BLaER1 (cell line): ENCODE measurements at regions not wholly inside any gene's neighbourhood (a gene's known extent, or its start where the extent isn't known, plus 50 kb on each side); places are given as distances from the start of the nearest gene placed in this dataset.
A peak's percentile ranks its signal among the peaks of the same experiment; 100 is the strongest.

ENCODE experiments used
- H3K27ac ChIP-seq: shearing (Covaris generic); formaldehyde crosslinking; 2 replicates; pipeline ENCODE4 v1.8.1; 2022
- H3K27me3 ChIP-seq: shearing (Covaris generic); formaldehyde crosslinking; 2 replicates; pipeline ENCODE4 v1.8.1; 2022
- H3K36me3 ChIP-seq: shearing (Covaris generic); formaldehyde crosslinking; 2 replicates; pipeline ENCODE4 v1.8.1; 2022
- H3K4me1 ChIP-seq: shearing (Covaris generic); formaldehyde crosslinking; 2 replicates; pipeline ENCODE4 v1.8.1; 2022
- H3K4me2 ChIP-seq: shearing (Covaris generic); formaldehyde crosslinking; 2 replicates; pipeline ENCODE4 v1.8.1; 2022
- H3K4me3 ChIP-seq: shearing (Covaris generic); formaldehyde crosslinking; 2 replicates; pipeline ENCODE4 v1.8.1; 2022
- H3K9ac ChIP-seq: shearing (Covaris generic); formaldehyde crosslinking; 2 replicates; pipeline ENCODE4 v1.8.1; 2022
- H3K9me3 ChIP-seq: shearing (Covaris generic); formaldehyde crosslinking; 2 replicates; pipeline ENCODE4 v1.8.1; 2022
- H4K20me1 ChIP-seq: shearing (Covaris generic); formaldehyde crosslinking; 2 replicates; pipeline ENCODE4 v1.8.1; 2022
- Cebpa-rat ChIP-seq: shearing (Covaris generic); IDR thresholded peaks from 2 replicates; pipeline ENCODE4 v1.8.1; 2022

- Histone ChIP-seq H3K27me3 (no peaks in the 10 kb centered on the region), H3K4me2 (0 out of 2 replicates have a peak overlapping the region, but pooled peaks have one; percentile 30)
Observed at GRCh38 chr2:120550893-120551446, 184.7 kb upstream of the GLI2 start.

GRCh38 chr2:120551522-120551921 is 184.1 kb upstream of the GLI2 start:
- no peak for TF ChIP-seq Cebpa-rat
- Histone ChIP-seq H3K4me1 (peaks cover 14% of the 10 kb centered on the region), H3K27ac (no peak overlapping the region), H3K4me3 (no peak overlapping the region), H3K27me3 (no peaks in the 10 kb centered on the region), H3K4me2 (peak overlapping the region; percentile 30; the same call in 1 of the 2 replicates), H3K36me3 (no peaks in the 10 kb centered on the region), H3K9ac (no peak overlapping the region), H4K20me1 (no peaks in the 10 kb centered on the region), H3K9me3 (no peaks in the 10 kb centered on the region)

More at GRCh38 chr2:120550893-120551446, 184.7 kb upstream of the GLI2 start:
- Histone ChIP-seq H3K9me3 (no peaks in the 10 kb centered on the region), H3K27ac (no peak overlapping the region), H4K20me1 (no peaks in the 10 kb centered on the region), H3K9ac (no peak overlapping the region), H3K4me1 (peaks cover 18% of the 10 kb centered on the region), H3K4me3 (no peak overlapping the region), H3K36me3 (no peaks in the 10 kb centered on the region)
- no peak for TF ChIP-seq Cebpa-rat

DNA sequence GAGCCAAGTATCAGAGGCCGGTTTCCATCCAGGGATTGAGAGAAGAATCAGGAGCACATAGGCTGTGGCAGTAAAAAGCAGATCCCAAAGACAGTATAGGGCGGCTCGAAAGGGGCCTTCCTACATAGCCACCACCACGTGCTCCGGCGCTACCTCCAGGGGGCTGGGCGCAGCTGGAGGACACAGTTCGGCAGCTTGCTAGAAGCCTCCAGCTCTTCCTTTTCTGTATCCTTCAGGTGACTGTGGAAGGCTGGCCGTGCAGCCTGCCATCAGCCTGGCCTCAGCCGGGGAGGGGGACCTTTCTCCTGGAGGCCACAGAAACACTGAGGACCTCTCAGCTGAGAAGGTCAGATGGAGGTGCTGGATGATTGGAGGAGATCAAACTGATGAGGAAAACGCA is 183.6 kb upstream of the GLI2 start:
- no peaks in the 10 kb centered on the region for H3K9me3 ChIP-seq
- TF ChIP-seq Cebpa-rat = no peak
- H3K27ac ChIP-seq = no peak overlapping the region
- H3K4me2 ChIP-seq = no peak overlapping the region; the same call in 1 of the 2 replicates
- H3K36me3 ChIP-seq = no peaks in the 10 kb centered on the region
- no peaks in the 10 kb centered on the region for H3K27me3 ChIP-seq
- no peaks in the 10 kb centered on the region for H4K20me1 ChIP-seq
- no peak overlapping the region for H3K4me3 ChIP-seq
- H3K4me1 ChIP-seq = peaks cover 14% of the 10 kb centered on the region
- no peak overlapping the region for H3K9ac ChIP-seq

DNA sequence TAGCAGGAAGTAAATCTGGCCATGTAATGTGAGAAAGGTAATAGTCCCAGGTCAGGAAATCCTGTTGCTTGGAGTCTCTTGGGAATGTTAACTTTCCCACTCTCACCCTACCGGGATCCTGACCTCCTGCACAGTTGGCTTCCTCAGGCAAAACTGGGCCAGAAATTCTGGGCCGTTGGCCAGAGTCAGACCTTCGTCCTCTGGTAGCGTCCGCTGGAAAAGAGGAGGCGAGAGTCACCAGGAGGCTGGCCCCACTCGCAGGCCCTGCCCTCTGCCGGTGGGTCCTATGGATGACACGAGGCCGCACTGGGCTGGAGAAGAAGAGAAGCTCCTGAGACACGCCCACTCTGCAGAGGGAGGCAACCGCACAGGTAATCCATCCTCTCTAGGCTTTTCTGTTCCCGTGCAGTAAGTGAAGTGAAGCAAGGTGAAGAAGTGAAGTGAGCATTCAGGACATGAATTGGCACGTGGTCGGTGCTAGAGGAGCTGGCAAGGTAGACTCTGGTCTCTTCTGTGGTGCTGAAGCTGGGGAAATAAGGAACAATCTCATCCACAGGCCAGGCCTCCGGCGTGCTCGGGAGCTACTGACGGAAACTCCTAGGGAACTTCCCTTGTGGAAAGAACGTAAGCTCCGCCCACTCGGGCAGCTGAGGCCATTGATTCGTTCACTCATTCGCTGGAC is 182.7 kb upstream of the GLI2 start:
- H3K9ac ChIP-seq = no peak overlapping the region
- no peaks in the 10 kb centered on the region for H3K9me3 ChIP-seq
- H3K36me3 ChIP-seq = no peaks in the 10 kb centered on the region
- no peak overlapping the region for H3K4me3 ChIP-seq
- no peak overlapping the region for H3K4me2 ChIP-seq
- peaks cover 14% of the 10 kb centered on the region for H3K4me1 ChIP-seq
- no peaks in the 10 kb centered on the region for H4K20me1 ChIP-seq
- no peaks in the 10 kb centered on the region for H3K27me3 ChIP-seq
- H3K27ac ChIP-seq = no peak overlapping the region
- no peak for TF ChIP-seq Cebpa-rat

DNA sequence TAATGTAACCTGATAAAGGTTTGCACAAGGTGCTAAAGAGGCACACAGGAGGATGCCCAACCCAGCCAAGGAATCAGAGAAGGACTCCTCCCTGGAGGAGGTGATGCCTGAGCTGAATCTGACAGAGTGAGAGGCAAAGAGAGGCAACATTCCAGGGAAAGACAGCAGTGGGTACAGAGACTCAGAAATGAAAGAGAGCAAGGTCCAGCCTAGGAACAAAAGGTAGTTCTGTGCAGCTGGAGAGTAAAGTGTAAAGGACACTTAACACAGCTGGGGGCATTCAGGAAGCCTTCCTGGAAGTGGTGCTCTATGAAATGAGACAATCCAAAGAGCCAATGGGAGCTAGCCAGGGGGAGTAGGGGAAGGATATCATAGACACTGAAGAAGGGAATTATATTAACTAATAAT is 181.0 kb upstream of the GLI2 start:
- no peaks in the 10 kb centered on the region for H3K9me3 ChIP-seq
- no peak for TF ChIP-seq Cebpa-rat
- no peaks in the 10 kb centered on the region for H4K20me1 ChIP-seq
- no peak overlapping the region for H3K27ac ChIP-seq
- no peak overlapping the region for H3K4me2 ChIP-seq
- H3K9ac ChIP-seq = no peak overlapping the region
- H3K36me3 ChIP-seq = no peaks in the 10 kb centered on the region
- H3K4me3 ChIP-seq = no peak overlapping the region
- H3K27me3 ChIP-seq = no peaks in the 10 kb centered on the region
- H3K4me1 ChIP-seq = peaks cover 14% of the 10 kb centered on the region

GRCh38 chr2:120555092-120555491 is 180.6 kb upstream of the GLI2 start:
- peaks cover 14% of the 10 kb centered on the region for H3K4me1 ChIP-seq
- no peak overlapping the region for H3K4me2 ChIP-seq
- no peaks in the 10 kb centered on the region for H4K20me1 ChIP-seq
- no peak overlapping the region for H3K27ac ChIP-seq
- H3K4me3 ChIP-seq = no peak overlapping the region
- no peaks in the 10 kb centered on the region for H3K9me3 ChIP-seq
- no peaks in the 10 kb centered on the region for H3K36me3 ChIP-seq
- no peaks in the 10 kb centered on the region for H3K27me3 ChIP-seq
- TF ChIP-seq Cebpa-rat = no peak
- no peak overlapping the region for H3K9ac ChIP-seq

DNA sequence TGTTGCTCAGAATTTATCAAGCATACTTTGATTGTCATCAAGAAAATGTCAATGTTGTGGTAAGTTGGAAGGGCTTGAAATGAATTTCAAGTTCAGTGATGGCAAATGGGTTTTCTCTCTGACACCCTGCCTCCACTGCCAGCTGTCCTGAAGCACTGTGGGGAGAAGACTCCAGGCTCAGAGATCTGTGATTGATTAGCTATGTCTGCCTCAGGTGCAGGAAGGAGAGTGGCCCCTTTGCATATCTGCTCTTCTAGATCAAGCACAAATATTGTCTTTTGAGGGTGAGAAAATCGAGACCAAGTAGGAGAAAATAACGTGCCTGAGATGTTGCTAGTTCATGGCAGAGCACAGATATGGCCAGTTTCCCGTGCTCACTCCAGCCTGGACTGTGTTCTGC is 178.8 kb upstream of the GLI2 start:
- no peak overlapping the region for H3K27ac ChIP-seq
- H3K27me3 ChIP-seq = no peaks in the 10 kb centered on the region
- no peak overlapping the region for H3K9ac ChIP-seq
- peaks cover 3% of the 10 kb centered on the region for H3K4me1 ChIP-seq
- TF ChIP-seq Cebpa-rat = no peak
- H3K9me3 ChIP-seq = no peaks in the 10 kb centered on the region
- no peak overlapping the region for H3K4me2 ChIP-seq
- no peaks in the 10 kb centered on the region for H3K36me3 ChIP-seq
- no peak overlapping the region for H3K4me3 ChIP-seq
- no peaks in the 10 kb centered on the region for H4K20me1 ChIP-seq

DNA sequence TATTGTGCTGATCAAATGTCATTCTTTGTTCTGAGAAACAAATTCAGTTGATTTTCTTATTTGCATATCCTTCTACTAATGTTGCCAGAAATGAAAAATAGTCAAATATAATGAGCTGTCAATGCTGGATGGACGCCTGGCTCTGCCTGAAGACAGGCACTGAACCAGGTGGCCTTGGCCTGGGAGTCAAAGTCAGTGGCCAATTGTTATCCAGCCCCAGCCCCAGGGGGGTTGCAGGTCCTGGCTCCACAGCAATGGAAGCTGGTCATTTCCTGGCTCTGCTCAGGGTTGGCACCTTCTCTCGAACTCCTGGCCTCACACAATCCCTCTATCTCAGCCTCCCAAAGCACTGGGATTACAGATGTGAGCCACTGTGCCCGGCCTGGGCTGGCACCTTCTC is 176.8 kb upstream of the GLI2 start:
- no peaks in the 10 kb centered on the region for H3K36me3 ChIP-seq
- TF ChIP-seq Cebpa-rat = no peak
- no peaks in the 10 kb centered on the region for H3K9me3 ChIP-seq
- H3K4me1 ChIP-seq = no peaks in the 10 kb centered on the region
- no peak overlapping the region for H3K4me2 ChIP-seq
- H3K4me3 ChIP-seq = no peak overlapping the region
- H3K27me3 ChIP-seq = no peaks in the 10 kb centered on the region
- H3K27ac ChIP-seq = no peak overlapping the region
- H3K9ac ChIP-seq = no peak overlapping the region
- no peaks in the 10 kb centered on the region for H4K20me1 ChIP-seq

- Histone ChIP-seq H3K4me2 (no peak overlapping the region), H4K20me1 (no peaks in the 10 kb centered on the region), H3K9ac (no peak overlapping the region), H3K9me3 (no peaks in the 10 kb centered on the region), H3K27me3 (no peaks in the 10 kb centered on the region), H3K36me3 (no peaks in the 10 kb centered on the region), H3K4me1 (no peaks in the 10 kb centered on the region), H3K27ac (no peak overlapping the region), H3K4me3 (no peak overlapping the region)
- TF ChIP-seq Cebpa-rat = no peak
Observed at GRCh38 chr2:120559401-120559800, 176.3 kb upstream of the GLI2 start.

DNA sequence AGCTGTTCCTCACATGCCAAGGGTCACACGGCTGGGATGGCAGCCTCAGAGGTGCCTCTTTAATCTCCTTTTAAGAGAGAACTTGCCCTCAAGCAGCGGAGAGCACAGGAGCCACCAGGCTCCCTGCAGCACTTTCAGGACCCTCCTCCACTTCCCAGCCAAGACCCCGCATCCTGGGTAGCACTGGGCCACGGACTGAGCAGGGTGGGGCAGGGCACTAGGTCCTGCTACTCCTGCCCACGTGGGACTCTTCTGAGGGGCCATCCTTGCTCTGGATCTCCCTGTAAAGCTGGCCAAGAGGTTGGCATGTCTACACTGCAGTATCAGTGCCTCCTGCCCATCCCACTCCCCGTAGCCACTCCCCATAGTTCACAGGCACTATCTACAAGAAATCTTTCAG is 175.3 kb upstream of the GLI2 start:
- no peak for TF ChIP-seq Cebpa-rat
- no peaks in the 10 kb centered on the region for H3K36me3 ChIP-seq
- H3K27ac ChIP-seq = no peak overlapping the region
- H3K27me3 ChIP-seq = no peaks in the 10 kb centered on the region
- H3K4me3 ChIP-seq = no peak overlapping the region
- H3K4me1 ChIP-seq = no peaks in the 10 kb centered on the region
- no peak overlapping the region for H3K9ac ChIP-seq
- H3K9me3 ChIP-seq = no peaks in the 10 kb centered on the region
- no peak overlapping the region for H3K4me2 ChIP-seq
- H4K20me1 ChIP-seq = no peaks in the 10 kb centered on the region
